GM12878 (cell line): ENCODE measurements at regions not wholly inside any gene's neighbourhood (a gene's known extent, or its start where the extent isn't known, plus 50 kb on each side); places are given as distances from the start of the nearest gene placed in this dataset.

Source experiments
- CBX3 ChIP-seq: fragments of 200-600 bp; sonication (generic); IDR thresholded peaks from 2 replicates; pipeline ENCODE4 v1.6.1; 2016; ENCODE audit warnings: low read depth, borderline replicate concordance
- CREM ChIP-seq: IDR thresholded peaks from 2 replicates; pipeline ENCODE4 v1.6.1; 2014; ENCODE audit warnings: antibody characterized with exemption, low read depth
- IKZF1 ChIP-seq: fragments of 450-650 bp; conservative IDR thresholded peaks from 2 replicates; pipeline ENCODE4 v1.6.1; 2017; ENCODE audit warnings: antibody characterized with exemption, mild to moderate bottlenecking
- MYC ChIP-seq: IDR thresholded peaks from 2 replicates; pipeline ENCODE4 v1.6.1; 2011; ENCODE audit warnings: mild to moderate bottlenecking, low read length, moderate library complexity, inconsistent platforms; ENCODE audit not compliant: insufficient read depth, insufficient replicate concordance, insufficient read length, severe bottlenecking
- SPI1 ChIP-seq: IDR thresholded peaks from 2 replicates; pipeline ENCODE4 v1.6.1; 2011; ENCODE audit warnings: low read depth, mild to moderate bottlenecking, low read length, moderate library complexity, borderline replicate concordance; ENCODE audit not compliant: insufficient read depth
- TF ChIP-seq, protein P1 (sequence below): fragments of 450-650 bp; IDR thresholded peaks from 2 replicates; pipeline ENCODE4 v1.6.1; 2017; ENCODE audit warnings: mild to moderate bottlenecking, moderate library complexity
- TF ChIP-seq, protein P2 (sequence below): fragments of 450-650 bp; IDR thresholded peaks from 2 replicates; pipeline ENCODE4 v1.6.1; 2017; ENCODE audit warnings: antibody characterized with exemption, mild to moderate bottlenecking, moderate library complexity

DNA sequence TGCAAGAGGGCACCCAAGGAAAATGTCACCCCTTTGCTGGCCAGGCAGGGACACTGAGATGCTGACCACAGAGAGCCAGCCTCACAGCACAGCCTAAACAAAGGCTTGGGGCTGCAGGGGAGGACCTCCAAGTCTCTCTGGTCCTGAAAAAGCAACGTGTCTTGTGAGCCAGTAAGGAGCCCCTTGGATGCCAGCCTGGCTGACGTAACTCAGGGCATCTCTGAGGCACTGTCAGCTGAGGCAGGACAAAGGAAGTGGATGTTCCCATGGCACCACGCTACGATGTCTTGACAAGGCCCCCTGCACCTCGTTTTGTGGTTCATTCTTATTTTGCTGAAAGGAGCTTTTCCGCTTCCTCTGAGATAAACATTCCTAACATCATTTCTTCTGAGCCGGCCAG, 160.7 kb downstream of the OR4M2 start (continued):
- TF ChIP-seq, protein P1, sequence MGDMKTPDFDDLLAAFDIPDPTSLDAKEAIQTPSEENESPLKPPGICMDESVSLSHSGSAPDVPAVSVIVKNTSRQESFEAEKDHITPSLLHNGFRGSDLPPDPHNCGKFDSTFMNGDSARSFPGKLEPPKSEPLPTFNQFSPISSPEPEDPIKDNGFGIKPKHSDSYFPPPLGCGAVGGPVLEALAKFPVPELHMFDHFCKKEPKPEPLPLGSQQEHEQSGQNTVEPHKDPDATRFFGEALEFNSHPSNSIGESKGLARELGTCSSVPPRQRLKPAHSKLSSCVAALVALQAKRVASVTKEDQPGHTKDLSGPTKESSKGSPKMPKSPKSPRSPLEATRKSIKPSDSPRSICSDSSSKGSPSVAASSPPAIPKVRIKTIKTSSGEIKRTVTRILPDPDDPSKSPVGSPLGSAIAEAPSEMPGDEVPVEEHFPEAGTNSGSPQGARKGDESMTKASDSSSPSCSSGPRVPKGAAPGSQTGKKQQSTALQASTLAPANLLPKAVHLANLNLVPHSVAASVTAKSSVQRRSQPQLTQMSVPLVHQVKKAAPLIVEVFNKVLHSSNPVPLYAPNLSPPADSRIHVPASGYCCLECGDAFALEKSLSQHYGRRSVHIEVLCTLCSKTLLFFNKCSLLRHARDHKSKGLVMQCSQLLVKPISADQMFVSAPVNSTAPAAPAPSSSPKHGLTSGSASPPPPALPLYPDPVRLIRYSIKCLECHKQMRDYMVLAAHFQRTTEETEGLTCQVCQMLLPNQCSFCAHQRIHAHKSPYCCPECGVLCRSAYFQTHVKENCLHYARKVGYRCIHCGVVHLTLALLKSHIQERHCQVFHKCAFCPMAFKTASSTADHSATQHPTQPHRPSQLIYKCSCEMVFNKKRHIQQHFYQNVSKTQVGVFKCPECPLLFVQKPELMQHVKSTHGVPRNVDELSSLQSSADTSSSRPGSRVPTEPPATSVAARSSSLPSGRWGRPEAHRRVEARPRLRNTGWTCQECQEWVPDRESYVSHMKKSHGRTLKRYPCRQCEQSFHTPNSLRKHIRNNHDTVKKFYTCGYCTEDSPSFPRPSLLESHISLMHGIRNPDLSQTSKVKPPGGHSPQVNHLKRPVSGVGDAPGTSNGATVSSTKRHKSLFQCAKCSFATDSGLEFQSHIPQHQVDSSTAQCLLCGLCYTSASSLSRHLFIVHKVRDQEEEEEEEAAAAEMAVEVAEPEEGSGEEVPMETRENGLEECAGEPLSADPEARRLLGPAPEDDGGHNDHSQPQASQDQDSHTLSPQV: no peak
- TF ChIP-seq IKZF1 (no peak), MYC (no peak), SPI1 (no peak), CREM (no peak), CBX3 (no peak)
- TF ChIP-seq, protein P2, sequence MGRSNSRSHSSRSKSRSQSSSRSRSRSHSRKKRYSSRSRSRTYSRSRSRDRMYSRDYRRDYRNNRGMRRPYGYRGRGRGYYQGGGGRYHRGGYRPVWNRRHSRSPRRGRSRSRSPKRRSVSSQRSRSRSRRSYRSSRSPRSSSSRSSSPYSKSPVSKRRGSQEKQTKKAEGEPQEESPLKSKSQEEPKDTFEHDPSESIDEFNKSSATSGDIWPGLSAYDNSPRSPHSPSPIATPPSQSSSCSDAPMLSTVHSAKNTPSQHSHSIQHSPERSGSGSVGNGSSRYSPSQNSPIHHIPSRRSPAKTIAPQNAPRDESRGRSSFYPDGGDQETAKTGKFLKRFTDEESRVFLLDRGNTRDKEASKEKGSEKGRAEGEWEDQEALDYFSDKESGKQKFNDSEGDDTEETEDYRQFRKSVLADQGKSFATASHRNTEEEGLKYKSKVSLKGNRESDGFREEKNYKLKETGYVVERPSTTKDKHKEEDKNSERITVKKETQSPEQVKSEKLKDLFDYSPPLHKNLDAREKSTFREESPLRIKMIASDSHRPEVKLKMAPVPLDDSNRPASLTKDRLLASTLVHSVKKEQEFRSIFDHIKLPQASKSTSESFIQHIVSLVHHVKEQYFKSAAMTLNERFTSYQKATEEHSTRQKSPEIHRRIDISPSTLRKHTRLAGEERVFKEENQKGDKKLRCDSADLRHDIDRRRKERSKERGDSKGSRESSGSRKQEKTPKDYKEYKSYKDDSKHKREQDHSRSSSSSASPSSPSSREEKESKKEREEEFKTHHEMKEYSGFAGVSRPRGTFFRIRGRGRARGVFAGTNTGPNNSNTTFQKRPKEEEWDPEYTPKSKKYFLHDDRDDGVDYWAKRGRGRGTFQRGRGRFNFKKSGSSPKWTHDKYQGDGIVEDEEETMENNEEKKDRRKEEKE: no peak
